Vagina (tissue), 2 donors: ENCODE measurements at regions not wholly inside any gene's neighbourhood (a gene's known extent, or its start where the extent isn't known, plus 50 kb on each side); places are given as distances from the start of the nearest gene placed in this dataset.

Source experiments
- POLR2A ChIP-seq, 2 donors: fragments of 450-650 bp; IDR thresholded peaks; one replicate each; pipeline ENCODE4 v1.6.1; 2017; ENCODE audit warnings: antibody characterized with exemption in 2 of 2, mild to moderate bottlenecking in 2 of 2, moderate library complexity in 2 of 2
- TF ChIP-seq, protein P1 (sequence below), 3 experiments: fragments of 450-650 bp in 2 of 3; fragments of 200-600 bp in 1 of 3; sonication (generic) in 1 of 3; IDR thresholded peaks; one replicate each; pipeline ENCODE4 v1.5.1; 2017 to 2019; ENCODE audit warnings: antibody characterized with exemption in 3 of 3, mild to moderate bottlenecking in 2 of 3, moderate library complexity in 2 of 3

- TF ChIP-seq, protein P1, sequence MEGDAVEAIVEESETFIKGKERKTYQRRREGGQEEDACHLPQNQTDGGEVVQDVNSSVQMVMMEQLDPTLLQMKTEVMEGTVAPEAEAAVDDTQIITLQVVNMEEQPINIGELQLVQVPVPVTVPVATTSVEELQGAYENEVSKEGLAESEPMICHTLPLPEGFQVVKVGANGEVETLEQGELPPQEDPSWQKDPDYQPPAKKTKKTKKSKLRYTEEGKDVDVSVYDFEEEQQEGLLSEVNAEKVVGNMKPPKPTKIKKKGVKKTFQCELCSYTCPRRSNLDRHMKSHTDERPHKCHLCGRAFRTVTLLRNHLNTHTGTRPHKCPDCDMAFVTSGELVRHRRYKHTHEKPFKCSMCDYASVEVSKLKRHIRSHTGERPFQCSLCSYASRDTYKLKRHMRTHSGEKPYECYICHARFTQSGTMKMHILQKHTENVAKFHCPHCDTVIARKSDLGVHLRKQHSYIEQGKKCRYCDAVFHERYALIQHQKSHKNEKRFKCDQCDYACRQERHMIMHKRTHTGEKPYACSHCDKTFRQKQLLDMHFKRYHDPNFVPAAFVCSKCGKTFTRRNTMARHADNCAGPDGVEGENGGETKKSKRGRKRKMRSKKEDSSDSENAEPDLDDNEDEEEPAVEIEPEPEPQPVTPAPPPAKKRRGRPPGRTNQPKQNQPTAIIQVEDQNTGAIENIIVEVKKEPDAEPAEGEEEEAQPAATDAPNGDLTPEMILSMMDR (IDR thresholded peaks at IDR 0.05): no peak
- TF ChIP-seq POLR2A (IDR thresholded peaks at IDR 0.05): no peak
Measured at GRCh38 chr4:44914223-44914622, 187.9 kb upstream of the GNPDA2 start.
